GM06990 (cell line): ENCODE measurements at regions not wholly inside any gene's neighbourhood (a gene's known extent, or its start where the extent isn't known, plus 50 kb on each side); places are given as distances from the start of the nearest gene placed in this dataset.

Experiments
- DNase-seq: peaks from one replicate; pipeline ENCODE4 v3.0.0-alpha.2; 2011; ENCODE audit not compliant: insufficient read length; ENCODE audit errors: extremely low read depth
- H3K27me3 ChIP-seq: replicated peaks from 2 replicates; pipeline ENCODE4 v1.6.0; 2011; ENCODE audit warnings: low read length; ENCODE audit not compliant: control insufficient read depth, insufficient read depth
- H3K36me3 ChIP-seq: 2 replicates; pipeline ENCODE4 v1.5.1; 2011; ENCODE audit warnings: low read length; ENCODE audit not compliant: control insufficient read depth, insufficient read depth
- H3K4me3 ChIP-seq: replicated peaks from 2 replicates; pipeline ENCODE4 v1.5.1; 2011; ENCODE audit warnings: low read depth, mild to moderate bottlenecking, control low read depth, low read length
- CTCF ChIP-seq: IDR thresholded peaks from 2 replicates; pipeline ENCODE4 v1.5.1; 2011; ENCODE audit warnings: low read length, control low read depth, mild to moderate bottlenecking, inconsistent platforms; ENCODE audit not compliant: insufficient read depth, poor library complexity, severe bottlenecking

DNA sequence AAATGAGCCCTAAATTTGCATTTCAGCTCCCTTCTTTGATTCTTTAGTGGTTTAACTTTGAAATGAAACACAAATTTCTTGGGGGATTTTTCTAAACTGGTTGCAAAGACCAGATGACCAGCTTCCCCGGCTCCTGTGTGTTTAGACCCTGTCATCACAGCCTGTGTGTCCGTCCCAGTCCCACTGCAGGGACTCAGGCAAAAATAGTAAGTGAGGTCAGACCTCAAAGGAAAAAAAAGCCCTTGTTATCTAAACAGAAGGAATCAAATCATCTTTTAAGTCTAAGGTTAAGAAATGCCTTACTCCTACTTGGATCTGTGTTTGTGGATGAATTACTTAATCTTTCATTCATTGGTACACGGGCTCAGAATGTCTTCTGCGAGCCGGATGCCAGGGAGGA lies 423.7 kb downstream of the LPIN1 start:
- Histone ChIP-seq H3K4me3 (no peak overlapping the region), H3K36me3 (no peaks in the 10 kb centered on the region), H3K27me3 (no peaks in the 10 kb centered on the region)
- no peak for TF ChIP-seq CTCF
- no peak for DNase-seq

DNA sequence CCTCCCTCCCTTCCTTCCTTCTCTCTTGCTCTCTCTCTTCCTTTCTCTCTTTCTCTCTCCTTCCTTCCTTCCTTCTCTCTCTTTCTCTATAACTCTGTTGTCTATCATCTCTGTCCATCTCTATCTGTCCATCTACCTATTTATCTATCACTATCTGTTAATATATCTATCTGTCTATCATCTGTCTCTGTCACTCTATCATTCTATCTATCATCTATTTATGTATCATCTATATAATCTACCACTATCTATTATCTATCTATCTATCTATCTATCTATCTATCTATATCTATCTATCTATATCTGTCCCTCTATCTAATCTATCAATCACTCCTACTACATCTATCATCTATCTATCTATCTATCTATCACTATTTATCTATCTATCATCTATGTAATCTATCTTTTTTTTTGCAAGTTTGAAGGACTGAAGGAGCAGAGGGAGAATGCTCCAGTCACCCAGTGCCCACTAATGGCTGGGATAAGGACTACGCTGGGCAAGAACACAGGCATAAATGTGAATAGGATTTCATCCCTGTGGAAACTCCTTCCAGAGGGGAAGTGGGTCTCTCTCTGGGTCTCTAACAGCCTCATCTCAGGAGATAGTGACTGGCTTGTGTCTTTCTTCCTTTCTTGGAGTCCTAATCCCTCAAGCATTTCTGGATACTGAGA lies 427.0 kb downstream of the LPIN1 start:
- Histone ChIP-seq H3K4me3 (no peak overlapping the region), H3K36me3 (no peaks in the 10 kb centered on the region), H3K27me3 (no peaks in the 10 kb centered on the region)
- DNase-seq: no peak
- no peak for TF ChIP-seq CTCF

DNA sequence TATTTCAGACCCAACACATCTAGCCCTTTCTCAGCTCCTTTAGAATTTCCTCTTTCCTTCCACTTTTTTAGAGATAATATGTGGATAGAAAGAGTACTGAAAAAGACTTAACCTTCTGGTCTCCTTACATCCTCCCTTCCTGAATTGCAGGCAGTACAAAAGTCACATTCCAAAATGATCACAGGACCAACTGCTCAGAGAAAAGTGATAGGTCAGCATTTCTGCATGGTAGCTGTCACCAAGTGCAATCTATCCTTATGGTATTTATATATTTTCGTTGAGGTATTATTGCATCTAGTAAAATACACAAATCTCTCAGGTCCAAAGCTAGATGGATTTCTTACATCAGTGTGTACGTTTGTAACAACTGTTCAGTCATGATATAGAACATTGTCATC lies 427.5 kb downstream of the LPIN1 start:
- H3K27me3 ChIP-seq: no peaks in the 10 kb centered on the region
- no peak overlapping the region for H3K4me3 ChIP-seq
- H3K36me3 ChIP-seq: no peaks in the 10 kb centered on the region
- no peak for TF ChIP-seq CTCF
- DNase-seq: no peak

GRCh38 chr2:12175323-12175722 lies 428.9 kb downstream of the LPIN1 start:
- DNase-seq: no peak
- H3K36me3 ChIP-seq: no peaks in the 10 kb centered on the region
- no peaks in the 10 kb centered on the region for H3K27me3 ChIP-seq
- no peak for TF ChIP-seq CTCF
- no peak overlapping the region for H3K4me3 ChIP-seq

DNA sequence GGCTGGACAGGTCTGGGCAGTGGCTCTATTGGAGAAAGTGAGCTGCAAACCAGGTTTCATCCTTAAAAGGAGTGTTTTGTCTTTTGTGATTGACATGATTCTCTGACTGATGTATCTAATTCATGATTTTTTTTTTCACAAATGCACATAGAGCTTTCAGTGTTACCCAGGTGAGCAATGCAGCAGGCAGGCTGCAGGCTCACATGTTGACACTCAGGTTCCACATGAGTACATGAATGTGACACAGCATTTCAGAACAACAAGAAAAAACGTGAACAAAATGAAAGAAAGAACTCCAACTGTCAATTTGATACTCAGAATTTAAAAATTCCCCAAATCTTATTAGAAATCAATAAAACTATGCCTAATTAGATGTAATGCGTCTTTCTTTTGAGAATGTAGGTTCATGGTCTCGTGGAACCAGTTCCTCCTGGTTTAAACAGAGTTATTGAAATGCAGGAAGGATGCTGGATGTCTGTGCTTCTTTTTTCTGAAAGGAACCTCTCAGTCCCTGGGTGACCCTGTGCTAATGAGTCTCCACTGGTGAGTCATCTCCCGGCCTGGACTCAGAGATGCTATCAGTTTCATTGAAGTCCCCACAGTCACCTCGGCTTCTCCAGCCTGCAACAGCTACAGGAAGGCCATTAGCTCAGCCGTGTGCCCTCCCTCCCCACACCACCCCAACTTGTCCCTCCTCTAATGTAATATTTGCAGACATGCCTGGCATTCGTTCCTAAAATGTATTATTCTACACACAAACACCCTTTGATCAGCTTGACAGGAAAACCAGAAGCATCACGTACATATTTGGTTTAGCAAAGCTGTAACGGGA lies 430.4 kb downstream of the LPIN1 start:
- no peak overlapping the region for H3K4me3 ChIP-seq
- no peak for TF ChIP-seq CTCF
- no peaks in the 10 kb centered on the region for H3K36me3 ChIP-seq
- H3K27me3 ChIP-seq: no peaks in the 10 kb centered on the region
- peak; percentile 36 for DNase-seq
